GM19351 (cell line): ENCODE measurements at regions not wholly inside any gene's neighbourhood (a gene's known extent, or its start where the extent isn't known, plus 50 kb on each side); places are given as distances from the start of the nearest gene placed in this dataset.
"Not testable (repeated sequence)": the region's sequence is repeated elsewhere in the genome, so short reads cannot be mapped to it uniquely, and the experiment has no call there.

Experiments
- ATAC-seq: cut with Tn5 transposase; IDR thresholded peaks from one replicate; pipeline ENCODE4 v1.9.1; 2021; ENCODE audit warnings: mild to moderate bottlenecking, moderate library complexity; ENCODE audit not compliant: unreplicated experiment

DNA sequence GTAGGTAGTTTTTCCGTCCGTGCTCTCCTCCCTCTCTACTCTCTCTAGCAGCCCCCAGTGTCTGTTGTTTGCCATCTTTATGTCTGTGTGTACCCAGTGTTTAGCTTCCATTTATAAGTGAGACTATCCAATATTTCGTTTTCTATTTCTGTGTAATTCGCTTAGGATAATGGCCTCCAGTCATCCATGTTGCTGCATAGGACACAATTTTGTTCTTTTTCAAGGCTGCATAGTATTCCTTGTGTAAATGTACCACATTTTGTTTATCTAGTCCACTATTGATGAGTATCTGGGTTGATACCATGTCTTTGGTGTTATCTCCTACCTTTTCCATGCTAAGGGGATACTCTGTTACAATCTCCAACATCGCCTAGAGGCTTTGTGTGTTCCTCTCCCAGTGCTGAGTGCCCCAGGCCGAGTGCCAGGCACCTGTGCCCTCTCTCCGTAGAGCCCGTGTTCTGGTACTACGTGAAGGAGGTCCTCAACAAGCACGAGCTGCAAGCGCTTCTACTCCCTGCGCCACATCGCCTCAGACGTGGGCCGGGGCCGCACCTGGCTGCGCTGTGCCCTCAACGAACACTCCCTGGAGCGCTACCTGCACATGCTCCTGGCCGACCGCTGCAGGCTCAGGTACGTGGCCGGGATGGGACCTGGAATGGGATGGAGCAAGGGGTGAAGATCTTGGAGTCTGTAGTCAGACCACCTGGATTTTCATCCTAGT, 51.0 kb downstream of the NPIPB11 start:
- not testable (repeated sequence) for ATAC-seq

DNA sequence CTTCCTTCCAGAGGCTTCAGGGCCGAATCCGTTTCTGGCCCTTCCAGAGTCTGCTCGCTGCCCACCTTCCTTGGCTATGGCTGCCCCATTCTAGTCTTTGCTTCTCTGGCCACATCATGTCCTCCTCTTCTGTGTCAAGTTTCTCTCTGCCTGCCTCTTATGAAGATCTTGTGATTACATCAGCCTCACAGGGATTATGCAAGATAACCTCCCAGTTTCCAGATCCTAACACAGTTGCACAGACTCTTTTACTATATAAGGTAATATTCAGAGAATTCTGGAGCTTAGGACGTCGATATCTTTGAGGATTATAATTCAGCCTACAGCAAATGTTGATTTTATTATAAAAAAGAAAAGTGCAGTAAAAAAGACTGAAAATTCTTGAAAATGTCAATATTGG, 52.1 kb downstream of the NPIPB11 start:
- ATAC-seq, result not testable (repeated sequence)

DNA sequence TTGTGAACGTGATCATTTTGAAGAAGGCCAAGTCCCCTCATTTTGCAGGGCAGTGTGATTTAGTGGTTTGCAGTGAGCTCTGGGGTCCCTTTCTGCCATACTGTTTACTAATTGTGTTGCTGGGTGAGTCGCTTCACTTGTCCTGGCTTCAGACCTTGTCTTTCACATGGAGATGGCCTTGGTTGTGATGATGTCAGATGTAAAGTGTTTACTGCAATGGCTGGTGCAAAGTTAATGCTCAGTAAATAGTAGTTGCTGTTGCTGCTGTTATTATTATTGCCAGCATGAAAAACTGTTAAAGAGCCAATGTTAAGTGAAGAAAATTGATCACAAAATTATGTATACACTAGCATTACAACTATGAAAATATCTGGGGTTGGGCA, 53.9 kb downstream of the NPIPB11 start:
- not testable (repeated sequence) for ATAC-seq

DNA sequence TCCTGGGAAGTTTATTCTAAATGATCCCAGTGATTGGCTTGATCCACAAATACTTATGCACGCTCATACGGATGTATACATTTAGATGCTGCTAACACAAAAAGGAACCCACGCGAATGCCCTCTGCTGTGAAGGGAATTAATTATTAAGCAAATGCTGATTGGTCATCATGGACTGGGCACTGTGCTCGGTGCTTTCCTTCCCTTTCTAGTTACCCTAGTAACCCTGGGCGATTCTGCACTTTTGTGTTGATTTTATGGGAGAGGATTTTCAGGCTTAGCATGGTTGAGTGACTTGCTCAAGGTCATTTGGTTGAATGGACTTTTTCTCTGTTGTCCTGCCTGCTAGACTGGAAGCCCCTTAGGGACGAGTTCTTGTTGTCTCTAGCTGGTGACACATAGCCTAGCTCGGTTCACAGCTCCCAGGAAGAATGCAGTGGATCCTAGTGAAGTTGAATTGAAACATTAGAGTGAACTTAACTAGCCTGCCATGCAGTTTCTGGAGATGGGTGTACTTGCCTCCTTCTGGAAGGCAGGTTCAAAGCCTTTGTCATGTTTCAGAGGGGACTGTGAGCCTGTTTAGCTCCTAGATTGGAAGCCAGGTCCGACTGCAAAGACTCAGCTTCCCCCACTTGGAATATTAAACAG, 54.4 kb downstream of the NPIPB11 start:
- ATAC-seq, result not testable (repeated sequence)

DNA sequence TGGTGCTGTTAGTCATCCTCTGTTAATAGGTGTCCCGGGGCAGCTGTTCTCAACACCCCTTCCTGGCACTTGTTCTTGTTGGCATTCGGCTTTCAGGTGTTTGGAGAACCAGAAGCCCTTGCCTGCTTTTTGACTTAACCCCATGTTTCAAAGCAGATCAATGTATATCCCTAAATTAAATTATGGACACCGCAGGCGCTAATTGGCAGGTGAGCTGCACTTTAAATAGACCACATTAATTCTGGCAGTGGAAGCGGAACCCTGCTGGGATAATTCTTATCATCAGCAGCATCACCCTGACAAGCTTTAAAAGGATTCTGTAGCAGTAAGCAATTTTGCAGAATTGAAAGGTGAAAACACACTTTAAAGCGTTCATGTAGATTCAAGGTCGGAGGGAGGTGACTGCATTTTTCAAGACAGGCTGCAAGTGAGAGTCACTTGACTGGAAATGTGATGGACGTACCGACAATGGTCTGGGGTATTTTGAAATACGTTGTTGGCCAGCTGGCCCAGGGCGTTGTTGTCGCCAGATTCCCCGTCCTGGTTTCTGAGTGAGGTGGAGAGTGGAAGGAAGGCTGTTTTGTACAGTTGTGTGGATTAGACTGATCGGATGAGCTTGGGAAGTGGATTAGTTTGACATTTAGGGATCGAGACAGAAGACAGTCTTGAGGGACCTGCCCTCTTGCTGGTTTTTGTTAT, 55.1 kb downstream of the NPIPB11 start:
- not testable (repeated sequence) for ATAC-seq

DNA sequence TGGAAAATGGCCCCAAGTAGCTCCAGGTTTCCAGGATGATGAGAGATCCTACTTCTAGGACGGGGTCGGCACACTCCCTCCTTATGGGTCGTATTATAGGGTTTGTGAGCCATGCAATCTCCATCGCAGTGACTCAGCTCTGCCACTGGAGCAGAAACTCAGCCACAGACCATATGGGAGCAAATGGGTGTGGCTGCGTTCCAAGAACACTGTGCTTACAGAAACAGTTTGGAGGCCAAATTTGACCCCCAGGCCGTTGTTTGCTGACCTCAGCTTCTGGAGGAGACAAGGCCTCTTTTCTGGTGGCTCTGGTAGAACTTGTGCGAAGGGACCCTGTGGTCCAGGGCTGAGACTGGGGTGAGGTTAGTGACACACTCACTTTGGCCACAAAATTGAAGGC, 56.5 kb downstream of the NPIPB11 start:
- not testable (repeated sequence) for ATAC-seq

DNA sequence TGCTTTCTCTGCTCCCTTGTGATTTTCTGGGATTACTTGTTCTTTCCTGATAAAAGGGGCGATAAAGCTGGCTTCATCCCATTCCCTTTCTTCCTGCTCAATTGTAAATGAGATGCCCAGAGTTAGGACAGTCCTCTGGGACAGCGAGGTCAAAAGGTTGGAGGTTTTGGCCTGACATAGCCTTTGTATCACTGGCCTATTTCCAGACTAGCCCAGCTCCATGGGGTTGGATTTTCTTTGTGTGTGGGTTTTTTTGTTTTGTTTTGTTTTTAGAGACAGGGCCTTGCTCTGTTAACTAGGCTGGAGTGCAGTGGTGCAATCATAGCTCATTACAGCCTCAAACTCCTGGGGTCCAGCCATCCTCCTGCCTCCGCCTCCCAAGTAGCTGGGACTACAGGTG, 57.8 kb downstream of the NPIPB11 start:
- ATAC-seq, result not testable (repeated sequence)

DNA sequence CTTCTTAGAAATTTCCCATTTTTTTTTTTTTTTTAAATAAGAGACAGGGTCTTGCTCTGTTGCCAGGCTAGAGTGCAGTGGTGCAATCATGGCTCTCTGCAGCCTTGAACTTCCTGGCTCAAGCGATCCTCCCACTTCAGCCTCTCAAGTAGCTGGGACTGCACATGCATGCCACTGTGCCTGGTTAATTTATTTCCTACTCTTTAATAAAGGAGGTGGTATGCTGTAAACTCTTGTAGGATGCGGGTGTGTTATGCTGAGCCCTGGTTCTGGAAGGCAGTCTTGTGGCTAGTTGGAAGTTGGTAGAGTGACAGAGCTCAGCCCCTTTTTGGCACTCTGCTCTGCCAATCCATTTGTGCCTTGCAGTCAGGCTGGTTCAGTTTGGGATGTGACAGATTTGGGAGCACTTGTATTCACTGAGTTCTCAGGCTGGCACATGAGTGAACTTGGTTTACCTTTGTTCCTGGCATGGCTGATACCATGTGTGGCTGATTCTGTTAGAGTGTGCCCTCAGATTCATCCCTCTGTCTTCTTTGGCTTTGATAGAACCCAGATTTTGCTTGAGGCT, 58.3 kb downstream of the NPIPB11 start:
- ATAC-seq, result not testable (repeated sequence)

DNA sequence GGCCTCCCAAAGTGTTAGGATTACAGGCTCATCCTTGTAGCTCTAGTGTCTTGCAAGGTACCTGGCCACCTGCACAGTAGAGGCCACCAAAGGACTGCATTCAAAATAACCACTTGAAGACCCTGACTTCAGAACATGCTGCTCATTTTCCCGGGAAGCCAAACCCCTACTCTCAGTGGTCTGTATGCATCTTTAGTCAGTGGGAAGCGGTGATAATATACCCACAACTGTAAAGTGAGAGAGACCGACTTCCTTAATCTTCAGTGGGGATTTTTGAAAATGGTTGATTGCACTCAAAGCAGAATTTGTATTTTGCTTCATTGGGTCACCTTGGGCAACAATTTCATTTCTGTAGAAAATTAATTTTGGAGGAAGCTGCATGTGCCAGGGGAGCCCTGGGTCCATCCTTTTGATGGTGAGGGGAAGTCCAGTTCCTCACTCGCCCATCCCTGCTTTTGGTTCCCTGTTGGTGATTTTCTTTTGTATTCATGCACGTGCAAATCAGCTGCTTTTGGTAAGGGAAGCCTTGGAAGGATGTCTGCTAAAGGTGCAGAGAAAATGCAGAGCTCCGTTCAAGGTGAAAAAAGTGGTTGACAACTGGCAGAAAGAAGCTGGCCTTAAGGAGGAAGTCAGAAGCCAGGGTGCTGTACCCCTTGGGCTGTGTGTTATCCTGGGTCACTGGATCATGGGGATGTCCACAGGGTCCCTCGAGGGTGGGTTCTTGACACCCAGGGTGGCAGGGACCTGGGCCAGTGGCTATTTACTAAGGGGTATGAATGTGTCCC, 59.5 kb downstream of the NPIPB11 start:
- ATAC-seq, result not testable (repeated sequence)

DNA sequence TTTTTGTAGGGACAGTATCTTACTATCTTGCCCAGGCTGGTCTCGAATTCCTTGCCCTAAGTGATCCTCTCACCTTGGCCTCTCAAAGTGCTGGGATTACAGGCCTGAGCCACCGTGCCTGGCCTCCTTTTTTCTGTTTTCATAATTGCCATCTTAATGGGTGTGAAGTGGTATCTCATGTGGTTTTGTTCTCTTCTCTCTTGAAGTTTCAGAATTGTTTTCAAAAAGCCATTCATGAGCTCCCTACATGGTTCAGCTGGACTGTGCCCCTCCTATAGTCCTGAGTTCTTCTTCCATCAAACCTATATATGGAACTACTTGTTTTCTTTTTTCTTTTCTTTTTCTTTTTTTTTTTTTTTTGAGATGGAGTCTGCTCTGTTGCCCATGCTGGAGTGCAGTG, 60.3 kb downstream of the NPIPB11 start:
- peak; percentile 40 for ATAC-seq

DNA sequence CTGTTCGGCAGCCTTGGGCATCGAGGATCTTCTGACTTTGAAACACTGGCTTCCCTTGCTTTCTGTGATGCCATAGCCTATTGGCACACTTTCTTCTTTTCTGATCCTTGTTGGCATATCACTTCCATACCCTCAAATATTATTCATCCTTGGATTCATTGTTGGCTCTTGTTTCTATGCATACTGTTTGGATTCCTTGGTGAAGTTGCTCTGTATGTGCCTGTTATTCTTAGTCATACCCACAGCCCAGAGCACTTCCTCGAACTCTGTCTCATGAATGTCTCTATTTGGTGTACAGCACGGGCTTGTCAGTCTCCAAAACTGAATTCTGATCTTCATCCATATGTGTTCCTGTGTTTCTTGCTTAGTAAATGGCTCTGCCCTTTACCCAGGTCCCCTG, 63.6 kb downstream of the NPIPB11 start:
- not testable (repeated sequence) for ATAC-seq

DNA sequence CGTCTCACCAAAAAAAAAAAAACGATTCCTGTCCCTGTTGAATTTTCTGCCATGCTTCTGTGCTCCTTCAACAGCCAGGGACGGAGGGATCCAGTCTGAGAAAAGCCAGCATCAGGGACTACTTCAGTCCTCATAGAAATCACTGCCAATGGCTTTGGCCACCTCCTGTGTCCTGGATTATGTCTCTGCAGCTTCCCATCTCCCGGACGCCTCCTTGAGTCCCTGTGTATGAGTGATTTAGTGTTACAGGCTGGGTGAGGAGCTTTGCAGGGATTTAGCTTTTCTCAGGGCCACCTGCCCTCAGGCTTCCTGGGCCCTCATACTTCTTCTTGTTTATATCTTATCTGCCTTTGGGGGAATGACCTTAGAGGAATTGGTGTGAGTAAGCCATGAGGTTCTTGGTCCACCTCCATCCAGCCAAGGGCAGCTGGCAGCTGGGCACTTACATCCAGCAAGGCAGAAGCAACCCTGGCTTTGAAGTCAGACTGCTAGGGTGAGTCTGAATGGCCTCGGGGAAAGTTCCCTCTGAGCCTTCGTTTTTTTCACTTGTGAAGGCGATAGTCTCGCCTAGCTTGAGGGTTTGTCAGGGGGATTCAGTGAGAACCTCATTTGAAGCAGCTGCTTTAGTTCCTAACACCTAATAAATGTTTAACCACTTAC, 65.6 kb downstream of the NPIPB11 start:
- ATAC-seq, result not testable (repeated sequence)

DNA sequence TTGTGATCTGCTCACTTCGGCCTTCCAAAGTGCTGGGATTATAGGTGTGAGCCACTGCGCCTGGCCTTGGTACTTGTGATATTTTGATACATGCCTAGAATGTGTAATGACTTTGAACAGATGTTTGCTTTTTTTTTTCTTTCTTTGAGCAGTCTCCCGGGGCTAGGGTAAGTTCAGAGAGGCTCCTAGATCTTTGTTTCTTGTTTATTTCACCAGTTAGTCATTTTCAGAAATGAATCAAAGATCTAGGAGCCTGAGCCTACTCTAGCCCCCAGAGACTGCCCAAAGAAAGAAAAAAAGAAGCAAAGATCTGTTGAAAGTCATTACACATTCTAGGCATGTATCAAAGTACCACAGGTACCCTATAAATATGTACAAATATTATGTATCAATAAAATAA, 66.3 kb downstream of the NPIPB11 start:
- not testable (repeated sequence) for ATAC-seq

DNA sequence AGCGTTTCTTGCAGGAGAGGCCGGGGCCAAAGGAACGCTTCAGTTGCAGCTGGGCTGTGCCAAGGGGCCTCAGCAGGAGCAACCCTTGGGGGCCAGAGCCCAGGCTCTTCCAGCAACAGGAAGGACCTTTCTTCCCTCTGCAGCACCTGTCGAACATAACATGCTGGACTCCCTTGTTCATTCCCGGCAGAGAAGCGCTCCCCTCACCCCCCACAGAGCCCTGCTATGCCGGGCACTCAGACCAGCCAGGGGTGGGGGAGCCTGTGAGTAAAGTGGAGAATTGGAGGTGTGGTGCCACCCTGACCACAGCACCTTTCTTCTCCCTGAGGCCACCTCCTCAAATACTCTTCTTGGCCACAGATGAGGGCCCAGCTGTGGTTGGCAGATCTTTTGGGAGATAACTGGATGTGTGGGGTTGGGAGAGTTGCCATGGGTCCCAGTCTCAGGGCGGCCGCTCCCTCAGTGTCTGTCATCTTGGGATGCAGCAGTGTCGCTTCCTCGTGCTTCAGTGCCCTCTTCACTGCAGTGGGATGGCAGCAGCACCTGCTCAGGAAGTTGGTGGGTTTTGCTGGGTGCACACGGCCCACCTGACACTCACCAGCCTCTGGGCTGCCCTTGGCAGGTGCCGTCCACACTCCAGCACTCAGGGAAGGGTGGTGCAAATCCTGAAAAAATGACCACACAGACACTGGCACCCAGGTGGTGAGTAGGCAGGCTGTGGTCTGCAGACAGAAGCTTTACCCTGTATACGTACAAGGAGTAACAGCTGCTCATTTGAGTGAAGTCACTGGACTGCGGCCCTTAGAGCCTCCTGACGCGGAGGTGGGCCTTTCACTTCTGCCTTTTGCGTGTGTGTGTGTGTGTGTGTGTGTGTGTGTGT, 67.5 kb downstream of the NPIPB11 start:
- peak; percentile 80 for ATAC-seq

DNA sequence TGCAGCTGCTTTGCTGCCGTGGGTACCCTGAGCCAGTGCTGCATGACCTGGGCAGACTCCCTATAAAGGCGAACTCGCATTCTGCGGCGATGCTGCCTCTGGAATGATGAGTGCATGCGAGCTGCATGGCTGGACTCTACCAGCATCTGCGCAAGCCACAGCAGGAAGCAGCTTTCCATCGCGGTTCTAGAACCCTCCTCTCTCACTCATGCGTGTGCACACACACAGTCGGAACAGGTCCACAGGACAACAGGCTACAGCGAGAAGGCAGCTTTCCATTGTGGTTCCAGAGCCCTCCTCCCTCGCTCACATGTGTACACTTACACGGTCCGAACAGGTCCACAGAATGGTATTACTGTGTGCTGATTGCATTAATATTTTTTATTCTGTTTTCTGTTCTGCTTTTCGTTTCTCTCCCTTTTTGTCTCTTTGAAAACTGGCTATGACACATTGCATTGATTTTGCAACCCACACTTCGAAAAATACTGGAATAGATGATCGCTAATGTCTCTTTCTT, 69.1 kb downstream of the NPIPB11 start:
- not testable (repeated sequence) for ATAC-seq

DNA sequence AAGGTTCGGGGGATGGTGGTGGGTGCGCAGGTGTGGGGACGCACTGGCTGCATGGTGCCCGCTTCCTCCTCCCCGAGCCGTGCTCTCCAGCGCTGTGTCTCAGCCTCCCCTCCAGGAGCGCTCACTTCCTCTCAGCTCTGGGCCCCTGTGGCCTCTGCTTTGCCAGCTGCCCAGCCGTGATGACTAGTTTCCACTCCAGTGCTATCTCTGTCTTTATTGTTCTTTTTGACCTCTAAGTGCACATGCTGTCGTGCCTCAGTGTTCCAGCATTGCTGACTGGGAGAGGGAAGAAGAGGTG, 71.0 kb downstream of the NPIPB11 start:
- ATAC-seq, result peak; percentile 44

DNA sequence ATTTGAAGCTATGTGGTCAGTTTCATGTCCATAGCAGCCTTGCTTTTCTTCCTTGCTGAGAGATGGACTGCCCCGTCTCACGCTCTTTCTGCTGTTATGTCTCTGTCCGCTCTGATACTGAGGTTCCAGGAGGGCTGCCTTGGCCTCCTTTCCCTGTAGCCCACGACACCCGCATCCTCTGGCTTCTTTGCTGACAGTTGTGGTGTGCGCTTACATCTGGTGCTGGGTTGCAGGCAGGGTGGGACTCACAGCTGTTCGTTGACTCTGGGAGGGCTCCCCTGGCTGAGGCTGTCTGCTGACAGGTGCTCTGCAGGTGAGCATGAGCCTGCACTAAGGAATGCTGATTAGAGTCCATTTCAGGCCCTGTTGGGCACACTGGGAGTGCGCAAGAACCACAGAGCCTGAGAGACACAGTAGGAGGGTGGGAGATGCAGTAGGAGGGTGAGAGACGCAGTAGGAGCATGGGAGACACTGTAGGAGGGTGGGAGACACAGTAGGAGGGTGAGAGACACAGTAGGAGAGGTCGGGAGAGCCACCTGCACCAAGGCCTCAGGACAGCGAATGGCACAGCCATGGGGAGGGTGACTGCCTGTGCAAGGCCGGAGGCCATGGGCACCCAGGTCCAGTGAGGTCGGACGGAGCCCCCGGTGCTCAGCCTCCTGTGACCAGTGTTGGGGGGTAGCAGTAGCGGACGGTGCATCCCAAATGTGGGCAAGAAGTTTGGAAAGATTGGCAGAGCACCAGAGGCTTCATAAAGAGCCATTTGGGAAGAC, 71.5 kb downstream of the NPIPB11 start:
- ATAC-seq, result not testable (repeated sequence)

DNA sequence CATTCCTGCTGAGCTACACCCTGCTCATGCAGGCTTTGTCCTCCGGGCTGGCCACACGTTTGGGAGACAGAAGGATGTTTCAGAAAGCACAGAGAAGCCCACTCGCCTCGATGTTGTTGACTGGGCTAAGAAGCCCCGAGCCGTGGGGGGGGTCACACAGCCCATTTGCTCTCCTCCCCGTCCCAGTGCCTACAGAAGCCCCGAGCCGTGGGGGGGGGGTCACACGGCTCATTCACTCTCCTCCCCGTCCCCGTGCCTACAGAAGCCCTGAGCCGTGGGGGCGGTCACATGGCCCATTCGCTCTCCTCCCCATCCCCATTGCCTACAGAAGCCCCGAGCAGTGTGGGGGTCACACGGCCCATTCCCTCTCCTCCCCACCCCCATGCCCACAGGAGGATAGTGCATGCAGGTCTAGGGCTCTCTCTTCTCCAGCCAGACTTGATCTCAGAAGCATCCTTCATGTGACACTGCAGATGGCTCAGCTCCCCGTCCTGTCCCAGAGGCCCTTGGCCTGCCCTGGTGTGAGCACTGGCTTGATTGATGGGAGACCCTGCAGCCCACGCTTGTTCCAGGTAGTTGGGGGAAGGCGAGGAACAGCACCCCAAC, 72.9 kb downstream of the NPIPB11 start:
- ATAC-seq, result not testable (repeated sequence)
